Neutrophil (primary cell): ENCODE measurements at regions not wholly inside any gene's neighbourhood (a gene's known extent, or its start where the extent isn't known, plus 50 kb on each side); places are given as distances from the start of the nearest gene placed in this dataset.
A peak's percentile ranks its signal among the peaks of the same experiment; 100 is the strongest.

Experiments
- H3K27ac ChIP-seq: fragments of 200-600 bp; sonication (generic); 2 replicates; pipeline ENCODE4 v1.5.1; 2016; ENCODE audit warnings: mild to moderate bottlenecking, moderate library complexity
- H3K27me3 ChIP-seq: fragments of 200-600 bp; sonication (generic); 2 replicates; pipeline ENCODE4 v1.6.0; 2016; ENCODE audit warnings: mild to moderate bottlenecking
- H3K36me3 ChIP-seq: fragments of 200-600 bp; sonication (generic); 2 replicates; pipeline ENCODE4 v1.5.1; 2017
- H3K4me1 ChIP-seq, 2 experiments: fragments of 200-600 bp in 1 of 2; sonication (generic) in 1 of 2; 1 replicate in 1 of 2; 2 replicates in 1 of 2; pipeline versions ENCODE4 v1.5.1 to v1.6.1; 2013 to 2016; ENCODE audit warnings: low read depth in 1 of 2, low read length in 1 of 2, mild to moderate bottlenecking in 1 of 2, moderate library complexity in 1 of 2; ENCODE audit not compliant: control insufficient read depth in 1 of 2, insufficient read depth in 1 of 2
- H3K4me3 ChIP-seq, 2 experiments: fragments of 200-600 bp in 1 of 2; sonication (generic) in 1 of 2; 1 replicate in 1 of 2; 2 replicates in 1 of 2; pipeline ENCODE4 v1.5.1; 2013 to 2016; ENCODE audit warnings: low read depth in 1 of 2, low read length in 1 of 2, mild to moderate bottlenecking in 1 of 2, moderate library complexity in 1 of 2
- H3K9me3 ChIP-seq: fragments of 200-600 bp; sonication (generic); 2 replicates; pipeline ENCODE4 v1.5.1; 2016
- CTCF ChIP-seq: fragments of 200-600 bp; sonication (generic); IDR thresholded peaks from 2 replicates; pipeline ENCODE4 v1.5.1; 2016; ENCODE audit warnings: antibody characterized with exemption

- TF ChIP-seq CTCF = no peak
- no peak overlapping the region for H3K27ac ChIP-seq
These were observed 349.2 kb upstream of the ARGLU1 start for GRCh38 chr13:106917024-106917571.

GRCh38 chr13:106916329-106916976 lies 348.5 kb upstream of the ARGLU1 start:
- TF ChIP-seq CTCF = no peak
- Histone ChIP-seq H3K27ac (no peak overlapping the region), H3K27me3 (peaks cover 28% of the 10 kb centered on the region), H3K4me1 (peaks cover 21 to 34% of the 10 kb centered on the region in 2 experiments), H3K36me3 (no peaks in the 10 kb centered on the region), H3K9me3 (no peaks in the 10 kb centered on the region), H3K4me3 (no peak overlapping the region)

More at GRCh38 chr13:106917024-106917571, 349.2 kb upstream of the ARGLU1 start:
- H3K4me1 ChIP-seq = peaks cover 21 to 34% of the 10 kb centered on the region in 2 experiments
- peak overlapping the region in 1 of 2 experiments; percentile 77 for H3K4me3 ChIP-seq
- no peaks in the 10 kb centered on the region for H3K36me3 ChIP-seq
- no peaks in the 10 kb centered on the region for H3K9me3 ChIP-seq
- peaks cover 28% of the 10 kb centered on the region for H3K27me3 ChIP-seq

GRCh38 chr13:106915146-106915545 lies 347.2 kb upstream of the ARGLU1 start:
- TF ChIP-seq CTCF = no peak
- peaks cover 21 to 26% of the 10 kb centered on the region in 2 experiments for H3K4me1 ChIP-seq
- H3K9me3 ChIP-seq = no peaks in the 10 kb centered on the region
- H3K4me3 ChIP-seq = no peak overlapping the region
- H3K27me3 ChIP-seq = peaks cover 28% of the 10 kb centered on the region
- no peak overlapping the region for H3K27ac ChIP-seq
- H3K36me3 ChIP-seq = no peaks in the 10 kb centered on the region

GRCh38 chr13:106911627-106912026 lies 343.7 kb upstream of the ARGLU1 start:
- Histone ChIP-seq H3K9me3 (no peaks in the 10 kb centered on the region), H3K27ac (no peak overlapping the region), H3K36me3 (no peaks in the 10 kb centered on the region), H3K27me3 (peaks cover 16% of the 10 kb centered on the region), H3K4me3 (no peak overlapping the region), H3K4me1 (no peaks in the 10 kb centered on the region)
- TF ChIP-seq CTCF = no peak

- Histone ChIP-seq H3K4me1 (no peaks in the 10 kb centered on the region), H3K27me3 (peaks cover 10% of the 10 kb centered on the region), H3K36me3 (no peaks in the 10 kb centered on the region), H3K4me3 (no peak overlapping the region), H3K27ac (no peak overlapping the region), H3K9me3 (no peaks in the 10 kb centered on the region)
- no peak for TF ChIP-seq CTCF
These were observed 343.1 kb upstream of the ARGLU1 start for GRCh38 chr13:106911020-106911419.
